Hematopoietic multipotent progenitor cell (in vitro differentiated cells): ENCODE measurements at regions not wholly inside any gene's neighbourhood (a gene's known extent, or its start where the extent isn't known, plus 50 kb on each side); places are given as distances from the start of the nearest gene placed in this dataset.
"Not testable (repeated sequence)": the region's sequence is repeated elsewhere in the genome, so short reads cannot be mapped to it uniquely, and the experiment has no call there.

Experiments used
- DNase-seq, 3 donors: peaks; one replicate each; pipeline ENCODE4 v3.0.0-alpha.2; 2011 to 2015; ENCODE audit warnings: low read depth in 2 of 3, low spot score in 2 of 3

DNA sequence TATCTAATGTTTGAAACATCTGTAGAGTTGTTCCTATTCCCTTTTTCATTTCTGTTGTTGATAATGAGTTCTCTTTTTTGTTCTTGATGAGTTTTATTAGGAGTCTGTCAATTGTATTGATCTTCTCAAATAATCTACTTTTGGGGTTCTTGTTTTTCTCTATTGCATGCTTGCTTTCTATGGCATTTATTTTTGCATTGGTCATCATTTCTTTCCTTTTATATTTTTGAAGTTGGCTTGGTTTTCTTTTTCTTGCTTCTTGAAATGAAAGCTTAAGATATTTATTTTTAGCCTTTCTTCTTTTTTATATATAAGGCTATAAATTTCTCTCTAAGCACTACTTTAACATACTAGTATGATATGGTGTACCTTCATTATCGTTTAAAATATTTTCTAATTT, 381.8 kb downstream of the NPHP4 start:
- no peak for DNase-seq

DNA sequence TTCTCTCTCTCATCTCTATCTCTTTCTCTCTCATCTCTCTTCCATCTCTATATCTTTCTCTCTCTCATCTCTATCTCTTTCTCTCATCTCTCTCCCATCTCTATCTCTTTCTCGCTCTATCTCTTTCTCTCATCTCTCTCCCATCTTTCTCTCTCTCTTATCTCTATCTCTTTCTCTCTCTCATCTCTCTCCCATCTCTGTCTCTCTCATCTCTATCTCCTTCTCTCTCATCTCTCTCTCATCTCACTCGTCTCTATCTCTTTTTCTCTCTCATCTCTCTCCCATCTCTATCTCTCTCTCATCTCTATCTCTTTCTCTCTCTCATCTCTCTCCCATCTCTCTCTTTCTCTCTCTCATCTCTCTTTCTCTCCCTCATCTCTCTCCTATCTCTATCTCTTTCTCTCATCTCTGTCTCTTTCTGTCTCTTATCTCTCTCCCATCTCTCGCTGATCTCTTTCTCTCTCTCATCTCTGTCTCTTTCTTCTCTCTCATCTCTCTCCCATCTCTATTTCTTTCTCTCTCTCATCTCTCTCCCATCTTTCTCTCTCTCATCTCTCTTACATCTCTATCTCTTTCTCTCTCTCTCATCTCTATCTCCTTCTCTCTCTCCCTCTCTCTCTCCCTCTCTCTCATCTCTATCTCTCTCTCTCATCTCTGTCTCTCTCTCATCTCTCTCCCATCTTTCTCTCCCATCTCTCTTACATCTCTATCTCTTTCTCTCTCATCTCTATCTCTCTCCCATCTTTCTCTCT, 388.7 kb downstream of the NPHP4 start:
- DNase-seq: no peak

DNA sequence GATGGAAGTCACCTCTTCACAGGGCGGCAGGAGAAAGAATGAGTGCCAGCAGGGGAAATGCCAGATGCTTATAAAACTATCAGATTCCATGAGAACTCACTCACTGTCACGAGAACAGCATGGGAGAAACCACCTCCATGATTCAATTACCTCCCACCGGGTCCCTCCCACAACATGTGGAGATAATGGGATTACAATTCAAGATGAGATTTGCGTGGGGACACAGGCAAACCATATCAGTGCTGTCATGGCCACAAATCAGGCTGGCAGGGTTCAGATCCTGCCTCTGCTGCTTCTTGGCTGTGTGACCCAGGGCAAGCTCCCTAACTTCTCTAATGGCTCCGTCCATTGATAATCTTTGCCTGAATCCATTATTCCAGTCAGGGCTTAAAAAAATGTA, 389.5 kb downstream of the NPHP4 start:
- DNase-seq: not testable (repeated sequence)

GRCh38 chr1:5601516-5601915, 390.7 kb downstream of the NPHP4 start:
- DNase-seq: no peak

DNA sequence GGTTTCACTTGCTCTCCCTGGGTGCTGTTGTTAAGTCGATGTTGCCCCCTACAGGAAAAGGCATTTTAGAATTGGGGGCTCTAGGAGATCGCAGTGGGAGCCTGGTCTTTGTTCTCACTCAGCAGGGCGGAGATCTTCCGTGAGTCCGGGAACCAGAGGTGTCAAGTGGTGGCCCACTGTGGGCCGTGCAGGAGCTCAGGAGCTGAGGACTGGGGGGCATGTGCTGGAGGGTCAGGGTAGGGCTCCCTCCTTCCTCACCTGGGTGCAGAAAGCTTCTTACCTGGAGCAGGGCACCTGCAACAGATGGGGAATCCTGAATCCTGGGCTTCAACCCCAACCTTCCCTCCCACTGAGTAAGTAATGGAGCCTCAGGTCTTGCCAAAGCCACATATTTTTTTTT, 392.7 kb downstream of the NPHP4 start:
- peak in 1 of 3 donors; percentile 32 for DNase-seq

GRCh38 chr1:5598824-5599395, 393.3 kb downstream of the NPHP4 start:
- DNase-seq: no peak

- DNase-seq: peak in 1 of 3 donors; percentile 11
These were observed 394.0 kb downstream of the NPHP4 start for GRCh38 chr1:5597991-5598823.

GRCh38 chr1:5597171-5597850, 394.9 kb downstream of the NPHP4 start:
- DNase-seq: no peak

DNA sequence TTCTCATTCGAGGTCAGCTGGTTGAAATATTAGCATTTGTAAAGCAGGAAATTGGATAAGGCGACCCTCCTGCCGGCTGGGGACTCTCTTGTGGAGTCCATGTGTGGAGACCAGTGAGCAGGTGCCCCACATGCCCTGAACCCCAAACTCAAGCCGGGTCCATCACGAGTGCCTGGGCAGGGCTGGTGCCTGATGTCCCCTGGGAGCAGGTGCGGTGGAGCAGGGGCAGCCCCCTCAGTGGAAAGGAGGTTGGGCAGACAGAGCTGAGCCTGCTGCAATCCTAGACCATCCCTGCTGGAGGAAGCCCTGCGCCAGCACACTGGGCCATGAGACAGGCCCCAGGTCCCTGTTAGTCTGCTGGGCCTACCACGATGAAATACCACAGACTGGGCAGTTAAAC, 395.6 kb downstream of the NPHP4 start:
- DNase-seq: no peak

DNA sequence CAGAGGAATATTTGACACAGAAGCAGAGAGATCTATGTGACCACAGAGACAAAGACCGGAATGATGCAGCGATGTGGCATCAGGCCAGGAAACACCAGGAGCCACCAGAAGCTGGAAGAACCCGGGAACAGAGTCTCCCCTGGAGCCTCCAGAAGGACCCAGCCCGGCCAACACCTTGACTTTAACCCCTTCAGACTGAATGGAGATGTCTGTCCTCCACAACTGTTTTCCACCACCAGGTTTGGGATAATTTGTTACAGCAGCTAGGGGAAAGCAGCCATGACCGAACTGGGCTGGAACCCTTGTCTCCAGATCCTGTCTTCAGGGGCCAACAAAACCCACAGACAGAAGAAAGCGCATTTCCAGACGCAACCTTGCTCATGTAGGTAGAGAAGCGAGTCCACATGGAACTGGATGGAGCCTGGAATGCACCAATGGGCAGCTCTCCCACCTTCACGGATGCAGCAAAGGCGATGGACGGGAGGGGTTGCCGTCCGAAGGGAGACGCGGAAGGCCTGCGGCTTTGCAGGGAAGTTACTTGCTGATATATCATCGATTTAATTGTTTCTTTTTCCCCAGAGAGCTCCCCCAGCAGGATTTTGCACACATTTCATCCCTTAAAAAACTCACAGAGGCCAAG, 396.6 kb downstream of the NPHP4 start:
- DNase-seq: no peak

GRCh38 chr1:5594056-5594956, 397.9 kb downstream of the NPHP4 start:
- DNase-seq: no peak

GRCh38 chr1:5590717-5591116, 401.5 kb downstream of the NPHP4 start:
- DNase-seq: no peak

- DNase-seq: no peak
These were observed 405.6 kb downstream of the NPHP4 start for GRCh38 chr1:5586629-5587028.

GRCh38 chr1:5585256-5585655, 407.0 kb downstream of the NPHP4 start:
- DNase-seq: no peak

DNA sequence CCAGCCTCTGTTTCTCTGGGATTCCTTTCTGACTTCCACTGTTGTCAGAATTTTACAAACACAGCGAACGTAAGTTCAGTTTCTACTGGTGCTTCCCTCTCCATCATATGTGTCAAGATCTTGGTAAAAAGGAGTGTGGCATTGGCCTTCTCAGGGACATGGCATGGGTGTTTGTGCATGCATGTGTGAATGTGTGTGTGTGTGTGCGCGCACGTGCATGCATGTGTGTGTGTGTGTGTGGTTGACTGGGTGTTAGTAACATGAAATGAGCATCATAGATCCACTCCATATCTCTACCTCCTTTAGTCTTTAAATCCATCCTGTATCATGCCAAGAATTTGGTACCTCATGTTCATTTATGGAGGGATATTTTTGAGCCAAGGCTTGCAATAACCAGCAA, 411.3 kb downstream of the NPHP4 start:
- DNase-seq: no peak

GRCh38 chr1:5579966-5580365, 412.3 kb downstream of the NPHP4 start:
- DNase-seq: no peak

DNA sequence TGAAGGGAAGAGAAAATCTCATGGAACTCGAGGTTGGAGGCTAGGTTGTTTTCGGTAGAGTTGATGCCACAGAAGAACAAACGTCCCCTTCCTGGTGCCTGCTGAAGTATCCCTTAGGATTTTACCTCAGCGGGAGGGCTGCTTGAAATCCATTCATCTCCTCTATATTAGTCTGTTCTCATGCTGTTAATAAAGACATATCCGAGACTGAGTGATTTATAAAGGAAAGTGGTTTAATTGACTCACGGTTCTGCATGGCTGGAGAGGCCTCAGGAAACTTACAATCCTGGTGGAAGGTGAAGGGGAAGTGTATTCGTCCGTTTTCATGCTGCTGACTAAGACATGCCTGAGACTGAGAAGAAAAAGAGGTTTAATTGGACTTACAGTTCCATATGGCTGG, 413.5 kb downstream of the NPHP4 start:
- no peak for DNase-seq

DNA sequence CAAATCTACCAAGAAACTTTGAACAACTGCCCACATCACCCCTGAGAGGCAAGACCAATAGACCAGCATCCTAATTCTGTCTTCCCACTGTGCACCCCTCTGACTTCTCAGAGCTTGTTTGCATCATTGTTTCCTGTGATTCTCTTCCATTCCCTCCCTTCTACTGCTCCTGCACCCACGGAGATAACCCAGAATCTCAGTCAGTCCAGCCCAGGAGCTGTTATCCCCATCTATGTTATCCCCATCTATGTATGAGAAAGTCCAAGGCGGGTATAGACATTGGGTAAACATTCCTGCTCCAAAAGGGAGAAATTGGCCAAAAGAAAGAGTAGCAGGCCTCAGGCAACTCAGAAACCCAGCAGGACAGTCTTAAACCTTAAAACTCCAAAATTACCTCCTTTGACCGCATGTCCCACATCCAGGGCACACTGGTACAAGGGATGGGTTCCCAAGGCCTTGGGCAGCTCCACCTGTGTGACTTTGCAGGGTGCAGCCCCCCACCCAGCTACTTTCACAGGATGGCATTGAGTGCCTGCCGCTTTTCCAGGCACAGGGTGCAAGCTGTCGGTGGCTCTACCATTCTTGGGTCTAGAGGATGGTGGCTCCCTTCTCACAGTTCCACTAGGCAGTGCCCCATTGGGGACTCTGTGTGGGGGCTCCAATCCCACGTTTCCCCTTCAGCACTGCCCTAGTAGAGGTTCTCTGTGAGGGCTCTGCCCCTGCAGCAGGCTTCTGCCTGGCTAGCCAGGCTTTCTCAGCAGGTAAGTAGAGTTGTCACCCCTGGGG, 414.8 kb downstream of the NPHP4 start:
- no peak for DNase-seq

GRCh38 chr1:5576673-5577065, 415.6 kb downstream of the NPHP4 start:
- DNase-seq: no peak
